Mesenchymal stem cell (in vitro differentiated cells and primary cell): ENCODE measurements at regions not wholly inside any gene's neighbourhood (a gene's known extent, or its start where the extent isn't known, plus 50 kb on each side); places are given as distances from the start of the nearest gene placed in this dataset.

ENCODE experiments used
- DNase-seq: peaks from one replicate; pipeline ENCODE4 v3.0.0-alpha.2; 2013
- H2AFZ ChIP-seq: one replicate; pipeline ENCODE4 v1.6.1; 2013; ENCODE audit warnings: low read depth, mild to moderate bottlenecking, control low read depth, inconsistent platforms, low read length, moderate library complexity
- H2AK5ac ChIP-seq: 2 replicates; pipeline ENCODE4 v1.6.1; 2013; ENCODE audit warnings: low read length, moderate library complexity, mild to moderate bottlenecking, inconsistent platforms; ENCODE audit not compliant: severe bottlenecking
- H2BK120ac ChIP-seq: one replicate; pipeline ENCODE4 v1.6.1; 2013; ENCODE audit warnings: low read depth, mild to moderate bottlenecking, inconsistent platforms, low read length, moderate library complexity
- H2BK12ac ChIP-seq, 2 experiments: one replicate each; pipeline ENCODE4 v1.6.1; 2013; ENCODE audit warnings: inconsistent platforms in 2 of 2, low read length in 2 of 2, mild to moderate bottlenecking in 2 of 2, moderate library complexity in 2 of 2, control low read depth in 1 of 2
- H2BK15ac ChIP-seq: one replicate; pipeline ENCODE4 v1.6.1; 2013; ENCODE audit warnings: mild to moderate bottlenecking, low read depth, inconsistent platforms; ENCODE audit not compliant: poor library complexity, severe bottlenecking
- H2BK5ac ChIP-seq: 2 replicates; pipeline ENCODE4 v1.6.1; 2013; ENCODE audit warnings: low read depth, mild to moderate bottlenecking, low read length, control low read depth, inconsistent platforms; ENCODE audit not compliant: poor library complexity, severe bottlenecking
- H3K14ac ChIP-seq, 2 experiments: one replicate each; pipeline ENCODE4 v1.6.1; 2013; ENCODE audit warnings: inconsistent platforms in 2 of 2, low read length in 2 of 2, control low read depth in 1 of 2, mild to moderate bottlenecking in 1 of 2, moderate library complexity in 1 of 2
- H3K18ac ChIP-seq, 2 experiments: one replicate each; pipeline ENCODE4 v1.6.1; 2013; ENCODE audit warnings: inconsistent platforms in 2 of 2, low read length in 2 of 2, control low read depth in 1 of 2, low read depth in 1 of 2, mild to moderate bottlenecking in 1 of 2
- H3K23ac ChIP-seq, 2 experiments: one replicate each; pipeline ENCODE4 v1.6.1; 2013; ENCODE audit warnings: inconsistent platforms in 2 of 2, low read length in 2 of 2, mild to moderate bottlenecking in 2 of 2, moderate library complexity in 2 of 2, control low read depth in 1 of 2
- H3K27ac ChIP-seq: 2 replicates; pipeline ENCODE4 v1.5.1; 2013; ENCODE audit warnings: mild to moderate bottlenecking, moderate library complexity, low read length, control low read depth, inconsistent platforms; ENCODE audit not compliant: poor library complexity, severe bottlenecking
- H3K27me3 ChIP-seq, 2 experiments: 2 replicates each; pipeline versions ENCODE4 v1.6.1 to v1.7.0; 2013; ENCODE audit warnings: low read length in 2 of 2, mild to moderate bottlenecking in 2 of 2, moderate library complexity in 2 of 2, control low read depth in 1 of 2, inconsistent platforms in 1 of 2; ENCODE audit not compliant: control insufficient read depth in 1 of 2, insufficient read depth in 1 of 2
- H3K36me3 ChIP-seq, 2 experiments: 2 replicates each; pipeline versions ENCODE4 v1.6.1 to v1.7.0; 2013; ENCODE audit warnings: low read length in 2 of 2, control low read depth in 1 of 2, inconsistent platforms in 1 of 2, low read depth in 1 of 2, mild to moderate bottlenecking in 1 of 2; ENCODE audit not compliant: insufficient read depth in 2 of 2, control insufficient read depth in 1 of 2
- H3K4ac ChIP-seq, 2 experiments: one replicate each; pipeline ENCODE4 v1.6.1; 2013; ENCODE audit warnings: inconsistent platforms in 2 of 2, low read length in 2 of 2, mild to moderate bottlenecking in 2 of 2, moderate library complexity in 2 of 2, control low read depth in 1 of 2, low read depth in 1 of 2
- H3K4me1 ChIP-seq: 2 replicates; pipeline ENCODE4 v1.6.1; 2013; ENCODE audit warnings: low read depth, low read length, control low read depth; ENCODE audit not compliant: control insufficient read depth, insufficient read depth
- H3K4me2 ChIP-seq: 2 replicates; pipeline ENCODE4 v1.6.1; 2013; ENCODE audit warnings: low read length, mild to moderate bottlenecking, inconsistent platforms; ENCODE audit not compliant: poor library complexity, severe bottlenecking
- H3K4me3 ChIP-seq, 2 experiments: 2 replicates each; pipeline versions ENCODE4 v1.5.1 to v1.7.0; 2013; ENCODE audit warnings: low read length in 2 of 2, mild to moderate bottlenecking in 2 of 2, control low read depth in 1 of 2, low read depth in 1 of 2; ENCODE audit not compliant: insufficient read depth in 1 of 2
- H3K79me1 ChIP-seq: replicated peaks from 2 replicates; pipeline ENCODE4 v1.6.1; 2013; ENCODE audit warnings: mild to moderate bottlenecking, control low read depth, low read length, inconsistent platforms; ENCODE audit not compliant: poor library complexity, severe bottlenecking
- H3K9ac ChIP-seq: 2 replicates; pipeline ENCODE4 v1.7.0; 2013; ENCODE audit warnings: mild to moderate bottlenecking, low read length, moderate library complexity
- H3K9me3 ChIP-seq: 2 replicates; pipeline ENCODE4 v1.7.0; 2013; ENCODE audit warnings: mild to moderate bottlenecking, low read length; ENCODE audit not compliant: control insufficient read depth
- H4K8ac ChIP-seq: one replicate; pipeline ENCODE4 v1.6.1; 2013; ENCODE audit warnings: inconsistent platforms, mild to moderate bottlenecking, low read length, moderate library complexity
- H4K91ac ChIP-seq: one replicate; pipeline ENCODE4 v1.6.1; 2013; ENCODE audit warnings: mild to moderate bottlenecking, low read length, inconsistent platforms
- WGBS: methylation state at CpG from one replicate; pipeline ENCODE4 v1.1.7; 2013; ENCODE audit warnings: mixed read lengths; 5-methylcytosine and 5-hydroxymethylcytosine counted together

GRCh38 chr14:85788470-85789233, 258.7 kb downstream of the FLRT2 start:
- DNase-seq = no peak
- no peak overlapping the region for H3K14ac ChIP-seq
- H3K9me3 ChIP-seq = no peaks in the 10 kb centered on the region
- no peak overlapping the region for H2BK120ac ChIP-seq
- no peak overlapping the region for H2BK5ac ChIP-seq
- no peak overlapping the region for H3K23ac ChIP-seq
- no peak overlapping the region for H3K9ac ChIP-seq
- H3K79me1 ChIP-seq = no peaks in the 10 kb centered on the region
- no peak overlapping the region for H3K4me3 ChIP-seq
- no peak overlapping the region for H3K4ac ChIP-seq
- no peak overlapping the region for H3K4me2 ChIP-seq
- no peak overlapping the region for H3K27ac ChIP-seq
- H2AFZ ChIP-seq = no peak overlapping the region
- H2AK5ac ChIP-seq = no peak overlapping the region
- H4K91ac ChIP-seq = no peak overlapping the region
- no peak overlapping the region for H4K8ac ChIP-seq
- no peak overlapping the region for H2BK15ac ChIP-seq
- no peaks in the 10 kb centered on the region for H3K27me3 ChIP-seq
- H3K4me1 ChIP-seq = no peaks in the 10 kb centered on the region
- no peaks in the 10 kb centered on the region for H3K36me3 ChIP-seq
- H2BK12ac ChIP-seq = no peak overlapping the region
- no CpG with 5 or more reads among the region's 2 CpGs for WGBS
- H3K18ac ChIP-seq = no peak overlapping the region

DNA sequence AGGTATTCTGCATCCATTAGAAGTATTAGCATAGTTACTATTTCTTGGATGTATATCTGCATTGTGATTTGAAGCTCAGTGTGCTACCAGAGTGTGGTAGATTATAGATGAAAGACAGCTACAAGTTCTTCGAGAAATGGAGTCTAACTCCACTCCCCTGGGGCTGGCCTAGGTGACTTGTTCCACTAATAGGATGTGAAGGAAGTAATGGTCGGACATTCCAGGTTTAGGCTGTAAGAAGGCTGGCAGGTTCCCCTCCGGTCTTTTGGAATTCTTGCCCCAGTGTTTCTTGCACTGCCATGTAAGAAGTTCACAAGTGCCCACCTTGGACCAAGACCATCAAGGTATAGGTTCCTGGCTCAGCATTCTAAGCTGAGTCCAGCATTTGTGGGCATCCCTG, 236.4 kb downstream of the FLRT2 start:
- H3K4me2 ChIP-seq = no peak overlapping the region
- no peak overlapping the region for H4K8ac ChIP-seq
- H3K9ac ChIP-seq = no peak overlapping the region
- no peak overlapping the region for H2BK15ac ChIP-seq
- H3K27ac ChIP-seq = no peak overlapping the region
- no peak overlapping the region for H3K4me3 ChIP-seq
- no peaks in the 10 kb centered on the region for H3K36me3 ChIP-seq
- DNase-seq = no peak
- no peak overlapping the region for H2AFZ ChIP-seq
- H3K23ac ChIP-seq = no peak overlapping the region
- H2BK12ac ChIP-seq = no peak overlapping the region
- H3K14ac ChIP-seq = no peak overlapping the region
- no peaks in the 10 kb centered on the region for H3K27me3 ChIP-seq
- H3K18ac ChIP-seq = no peak overlapping the region
- no peak overlapping the region for H2BK5ac ChIP-seq
- no peak overlapping the region for H3K4ac ChIP-seq
- H4K91ac ChIP-seq = no peak overlapping the region
- H2AK5ac ChIP-seq = no peak overlapping the region
- H3K9me3 ChIP-seq = no peaks in the 10 kb centered on the region
- H3K4me1 ChIP-seq = no peaks in the 10 kb centered on the region
- no peak overlapping the region for H2BK120ac ChIP-seq
- WGBS = 88% methylated on average over 3 of the region's 3 CpGs
- H3K79me1 ChIP-seq = no peaks in the 10 kb centered on the region

DNA sequence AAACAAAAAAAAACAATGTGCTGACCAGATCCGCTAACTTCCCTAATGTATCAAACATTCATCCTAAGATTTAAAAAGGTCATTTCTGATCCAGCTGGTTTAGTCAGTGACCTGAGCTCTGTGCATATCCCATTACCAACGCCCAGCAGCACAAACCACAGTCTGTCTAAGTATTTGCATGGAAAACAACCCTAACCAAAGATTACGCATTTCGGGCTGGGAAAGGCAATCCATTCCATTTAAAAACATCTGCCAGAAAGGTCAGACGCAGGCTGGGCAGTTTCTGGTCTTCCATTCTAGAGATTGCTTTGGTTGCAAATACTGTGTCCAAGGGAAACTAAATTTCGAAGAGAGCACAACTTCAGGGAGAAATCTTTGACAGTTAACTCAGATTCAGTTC, 234.9 kb downstream of the FLRT2 start:
- Histone ChIP-seq H2BK12ac (no peak overlapping the region), H3K9ac (peak overlapping the region; percentile 30), H3K79me1 (no peaks in the 10 kb centered on the region), H3K4me1 (no peaks in the 10 kb centered on the region), H3K9me3 (no peaks in the 10 kb centered on the region), H4K91ac (no peak overlapping the region), H4K8ac (no peak overlapping the region), H3K36me3 (no peaks in the 10 kb centered on the region), H2BK5ac (no peak overlapping the region), H3K18ac (no peak overlapping the region), H2BK120ac (no peak overlapping the region), H3K23ac (no peak overlapping the region), H2AFZ (no peak overlapping the region), H3K14ac (no peak overlapping the region), H2BK15ac (no peak overlapping the region), H3K4me3 (no peak overlapping the region), H3K4ac (no peak overlapping the region), H3K27ac (no peak overlapping the region), H2AK5ac (no peak overlapping the region), H3K4me2 (no peak overlapping the region), H3K27me3 (no peaks in the 10 kb centered on the region)
- DNase-seq = no peak
- 90% methylated on average over 6 of the region's 6 CpGs for WGBS

GRCh38 chr14:85762526-85762925, 232.6 kb downstream of the FLRT2 start:
- Histone ChIP-seq H3K79me1 (no peaks in the 10 kb centered on the region), H3K36me3 (no peaks in the 10 kb centered on the region), H3K4ac (no peak overlapping the region), H3K27me3 (no peaks in the 10 kb centered on the region), H2BK15ac (no peak overlapping the region), H2BK12ac (no peak overlapping the region), H3K9ac (no peak overlapping the region), H3K9me3 (no peaks in the 10 kb centered on the region), H3K4me2 (no peak overlapping the region), H4K91ac (no peak overlapping the region), H3K4me1 (no peaks in the 10 kb centered on the region), H3K14ac (no peak overlapping the region), H3K4me3 (no peak overlapping the region), H3K18ac (no peak overlapping the region), H3K27ac (no peak overlapping the region), H2BK120ac (no peak overlapping the region), H3K23ac (no peak overlapping the region), H2AK5ac (no peak overlapping the region), H4K8ac (no peak overlapping the region), H2BK5ac (no peak overlapping the region), H2AFZ (no peak overlapping the region)
- WGBS = 89% methylated on average over 4 of the region's 4 CpGs
- no peak for DNase-seq
